Sciatic nerve (tissue), 2 donors: ENCODE measurements at regions not wholly inside any gene's neighbourhood (a gene's known extent, or its start where the extent isn't known, plus 50 kb on each side); places are given as distances from the start of the nearest gene placed in this dataset.
"Not testable (repeated sequence)": the region's sequence is repeated elsewhere in the genome, so short reads cannot be mapped to it uniquely, and the experiment has no call there.

Experiments
- ATAC-seq: fragments of 200-7000 bp; cut with Tn5 transposase; one replicate; pipeline ENCODE4 v1.9.1; 2020; ENCODE audit warnings: mild to moderate bottlenecking, moderate library complexity
- DNase-seq: peaks from one replicate; pipeline ENCODE4 v3.0.0-alpha.2; 2020; ENCODE audit warnings: low spot score
- intact Hi-C: fragments of 100-400 bp; cut with DNase I; formaldehyde crosslinking; loops from one replicate; pipeline ENCODE4 v1.14.2; 2022
- donor health status: DM: no; HTN: no; CAD: no.
- donor health status: DM: no; HTN: no; CAD: no.

DNA sequence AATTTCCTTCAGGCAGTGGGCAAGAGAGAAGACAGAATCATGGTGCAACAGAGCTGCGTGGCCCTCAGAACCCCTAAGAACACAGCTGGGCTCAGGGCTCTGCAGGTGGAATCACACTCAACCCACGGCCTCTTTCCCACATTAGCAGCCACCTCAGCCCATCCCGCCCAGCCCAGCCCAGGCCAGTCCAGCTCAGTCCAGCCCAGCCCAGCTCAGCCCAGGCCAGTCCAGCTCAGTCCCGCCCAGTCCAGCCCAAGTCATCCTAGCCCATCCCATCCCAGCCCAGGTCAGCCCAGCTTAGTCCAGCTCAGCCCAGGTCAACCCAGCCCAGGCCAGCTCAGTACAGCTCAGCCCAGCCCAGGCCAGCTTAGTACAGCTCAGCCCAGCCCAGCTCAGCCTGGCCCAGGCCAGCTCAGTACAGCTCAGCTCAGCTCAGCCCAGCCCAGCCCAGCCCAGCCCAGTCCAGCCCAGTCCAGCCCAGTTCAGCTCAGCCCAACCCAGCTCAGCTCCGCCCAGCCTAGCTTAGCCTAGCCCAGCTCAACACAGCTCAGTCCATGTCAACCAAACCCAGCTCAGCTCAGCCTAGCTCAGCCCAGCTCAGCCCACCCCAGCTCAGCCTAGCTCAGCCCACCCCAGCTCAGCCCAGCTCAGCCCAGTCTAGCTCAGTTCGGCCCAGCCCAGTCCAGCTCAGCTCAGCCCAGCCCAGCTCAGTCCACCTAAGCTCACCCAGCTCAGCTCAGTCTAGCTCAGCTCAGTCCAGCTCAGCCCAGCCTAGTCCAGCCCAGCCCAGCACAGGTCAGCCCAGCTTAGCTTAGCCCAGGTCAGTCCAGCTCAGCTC lies 183.1 kb downstream of the TMEM121 start:
- ATAC-seq: peak; percentile 13
- intact Hi-C loops: no loop called here
- no peak for DNase-seq

DNA sequence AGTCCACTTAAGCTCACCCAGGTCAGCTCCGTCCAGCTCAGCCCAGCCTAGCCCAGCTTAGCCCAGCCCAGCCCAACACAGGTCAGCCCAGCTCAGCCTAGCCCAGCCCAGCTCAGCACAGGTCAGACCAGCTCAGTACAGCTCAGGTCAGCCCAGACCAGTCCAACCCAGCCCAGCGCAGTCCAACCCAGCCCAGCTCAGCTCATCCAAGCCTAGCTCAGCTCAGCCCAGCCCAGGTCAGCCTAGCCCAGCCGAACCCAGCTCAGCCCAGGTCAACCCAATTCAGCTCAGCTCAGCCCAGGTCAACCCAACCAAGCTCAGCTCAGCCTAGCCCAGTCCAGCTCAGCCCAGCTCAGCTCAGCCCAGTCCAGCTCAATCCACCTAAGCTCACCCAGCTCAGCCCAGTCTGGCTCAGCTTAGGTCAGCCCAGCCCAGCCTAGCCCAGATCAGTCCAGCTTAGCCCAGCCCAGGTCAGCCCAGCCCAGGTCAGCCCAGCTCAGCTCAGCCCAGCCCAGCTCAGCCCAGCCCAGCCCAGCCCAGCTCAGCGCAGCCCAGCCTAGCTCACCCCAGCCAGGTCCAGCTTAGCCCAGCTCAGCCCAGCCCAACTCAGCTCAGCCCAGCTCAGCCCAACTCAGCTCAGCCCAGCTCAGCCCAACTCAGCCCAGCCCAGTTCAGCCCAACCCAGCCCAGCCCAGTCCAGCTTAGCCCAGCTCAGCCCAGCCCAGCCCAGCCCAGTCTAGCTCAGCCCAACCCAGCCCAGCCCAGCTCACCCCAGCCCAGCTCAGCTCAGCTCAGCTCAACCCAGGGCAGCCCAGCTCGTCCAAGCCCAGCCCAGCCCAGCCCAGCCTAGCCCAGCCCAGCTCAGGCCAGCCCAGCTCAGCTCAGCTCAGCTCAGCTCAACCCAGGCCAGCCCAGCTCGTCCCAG lies 184.0 kb downstream of the TMEM121 start:
- no peak for ATAC-seq
- no peak for DNase-seq
- intact Hi-C loops: no loop called here

DNA sequence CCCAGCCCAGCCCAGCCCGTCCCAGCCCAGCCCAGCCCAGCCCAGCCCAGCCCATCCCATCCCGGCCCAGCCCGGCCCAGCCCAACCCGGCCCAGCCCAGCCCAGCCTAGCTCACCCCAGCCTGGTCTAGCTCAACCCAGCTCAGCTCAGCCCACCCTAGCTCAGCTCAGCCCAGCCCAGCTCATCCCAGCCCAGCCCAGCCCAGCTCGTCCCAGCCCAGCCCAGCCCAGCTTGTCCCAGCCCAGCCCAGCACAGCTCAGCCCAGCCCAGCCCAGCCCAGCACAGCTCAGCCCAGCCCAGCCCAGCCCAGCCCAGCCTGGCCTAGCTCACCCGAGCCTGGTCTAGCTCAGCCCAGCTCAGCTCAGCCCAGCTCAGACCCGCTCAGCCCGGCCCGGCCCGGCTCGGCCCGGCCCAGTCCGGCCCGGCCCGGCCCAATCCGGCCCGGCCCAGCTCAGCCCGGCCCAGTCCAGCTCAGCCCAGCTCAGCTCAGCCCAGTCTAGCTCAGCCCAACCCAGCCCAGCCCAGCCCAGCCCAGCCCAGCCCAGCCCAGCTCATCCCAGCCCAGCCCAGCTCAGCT lies 184.7 kb downstream of the TMEM121 start:
- no peak for ATAC-seq
- DNase-seq: no peak
- intact Hi-C loops: no loop called here

DNA sequence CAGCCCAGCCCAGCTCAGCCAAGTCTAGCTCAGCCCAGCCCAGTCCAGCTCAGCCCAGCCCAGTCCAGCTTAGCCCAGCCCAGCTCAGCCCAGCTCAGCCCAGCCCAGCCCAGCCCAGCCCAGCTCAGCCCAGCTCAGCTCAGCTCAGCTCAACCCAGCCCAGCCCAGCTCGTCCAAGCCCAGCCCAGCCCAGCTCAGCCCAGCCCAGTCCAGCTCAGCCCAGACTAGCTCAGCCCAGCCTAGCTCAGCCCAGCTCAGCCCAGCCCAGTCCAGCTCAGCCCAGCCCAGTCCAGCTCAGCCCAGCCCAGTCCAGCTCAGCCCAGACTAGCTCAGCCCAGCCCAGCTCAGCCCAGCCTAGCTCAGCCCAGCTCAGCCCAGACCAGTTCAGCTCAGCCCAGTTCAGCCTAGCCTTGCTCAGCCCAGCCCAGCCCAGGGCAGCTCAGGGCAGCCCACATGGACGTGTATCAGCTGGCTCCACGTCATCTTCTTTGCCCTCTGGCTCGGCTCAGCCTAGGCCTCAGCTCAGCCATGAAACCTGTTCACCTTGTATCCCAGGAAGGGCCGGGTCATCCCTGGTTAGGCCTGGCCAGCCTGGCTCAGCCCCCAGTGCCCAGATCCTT lies 185.6 kb downstream of the TMEM121 start:
- DNase-seq: no peak
- intact Hi-C loops: no loop called here
- no peak for ATAC-seq

DNA sequence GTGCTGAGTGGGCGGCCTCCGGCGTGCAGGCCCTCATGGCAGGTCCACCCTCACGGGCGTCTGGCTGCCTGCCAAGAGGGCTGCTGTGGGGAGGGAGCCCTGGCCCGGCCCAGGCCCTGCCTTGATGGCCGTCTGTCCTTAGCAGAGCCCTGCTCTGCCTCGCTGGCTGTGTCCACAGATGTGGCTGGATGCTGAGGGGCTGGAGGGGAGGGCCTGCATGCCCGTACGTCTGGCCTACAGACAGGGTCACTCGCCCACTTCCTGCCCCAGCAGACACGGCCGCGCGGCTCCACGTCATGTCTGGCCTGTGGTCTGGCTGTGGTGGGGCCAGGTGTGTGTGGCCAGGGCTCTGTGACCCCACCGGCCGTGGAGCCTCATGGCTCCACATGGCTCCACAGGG lies 186.3 kb downstream of the TMEM121 start:
- ATAC-seq, intact Hi-C loops, DNase-seq: not testable (repeated sequence)

DNA sequence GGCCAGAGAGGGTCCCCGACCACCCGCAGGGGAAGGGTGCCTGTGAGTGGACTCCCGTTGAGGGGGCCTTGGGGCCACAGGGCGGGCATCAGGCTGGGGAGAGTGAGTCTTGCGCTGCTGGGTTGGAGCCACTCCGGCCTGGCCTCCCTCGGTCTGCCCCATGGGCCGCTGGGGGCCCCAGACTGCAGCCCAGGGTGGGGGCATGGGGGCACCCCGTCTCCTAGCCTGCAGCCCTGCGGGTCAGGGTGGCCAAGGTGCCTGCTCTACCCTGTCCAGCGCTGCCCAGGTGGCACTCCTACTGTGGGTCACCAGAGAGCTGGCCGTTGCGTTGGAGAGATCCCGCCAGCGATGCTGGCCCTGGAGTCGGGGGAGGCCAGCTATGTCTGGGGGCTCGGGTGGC lies 186.8 kb downstream of the TMEM121 start:
- peak; percentile 39 for ATAC-seq
- intact Hi-C loops, DNase-seq: not testable (repeated sequence)

DNA sequence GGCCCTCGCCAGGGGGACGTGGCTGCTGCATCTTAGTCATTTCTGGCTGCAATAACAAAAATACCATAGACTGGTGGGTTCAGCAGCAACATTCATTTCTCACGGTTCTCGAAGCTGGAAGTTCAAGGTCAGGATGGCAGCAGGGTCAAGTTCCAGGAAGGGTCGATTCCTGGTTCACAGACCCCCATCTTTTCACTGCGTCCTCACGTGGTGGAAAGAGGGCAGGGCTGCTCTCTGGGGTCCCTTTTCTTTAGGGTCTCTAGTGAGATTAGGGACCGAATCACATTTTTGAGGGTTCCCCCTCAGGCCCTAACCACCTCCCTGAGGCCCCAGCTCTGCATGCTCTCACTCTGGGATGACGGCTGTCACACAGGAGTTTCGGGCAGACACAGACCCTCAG lies 187.5 kb downstream of the TMEM121 start:
- DNase-seq, intact Hi-C loops, ATAC-seq: not testable (repeated sequence)

DNA sequence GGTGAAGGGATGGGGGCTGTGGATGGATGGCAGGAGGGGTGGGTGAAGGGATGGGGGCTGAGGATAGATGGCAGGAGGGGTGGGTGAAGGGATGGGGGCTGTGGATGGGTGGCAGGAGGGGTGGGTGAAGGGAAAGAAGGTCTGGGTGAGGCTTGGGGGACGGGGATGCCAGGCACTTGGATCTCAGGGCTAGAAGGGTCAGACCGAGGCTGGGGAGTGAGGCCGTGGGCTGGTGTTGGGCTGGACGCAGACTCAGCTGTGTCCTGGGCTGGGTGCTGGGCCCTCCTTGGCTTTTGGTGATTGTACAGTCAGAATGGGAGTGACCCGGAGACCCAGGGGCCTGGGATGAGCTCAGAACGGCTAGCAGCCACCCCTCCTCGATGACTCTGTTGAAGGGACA lies 192.4 kb downstream of the TMEM121 start:
- not testable (repeated sequence) for DNase-seq

DNA sequence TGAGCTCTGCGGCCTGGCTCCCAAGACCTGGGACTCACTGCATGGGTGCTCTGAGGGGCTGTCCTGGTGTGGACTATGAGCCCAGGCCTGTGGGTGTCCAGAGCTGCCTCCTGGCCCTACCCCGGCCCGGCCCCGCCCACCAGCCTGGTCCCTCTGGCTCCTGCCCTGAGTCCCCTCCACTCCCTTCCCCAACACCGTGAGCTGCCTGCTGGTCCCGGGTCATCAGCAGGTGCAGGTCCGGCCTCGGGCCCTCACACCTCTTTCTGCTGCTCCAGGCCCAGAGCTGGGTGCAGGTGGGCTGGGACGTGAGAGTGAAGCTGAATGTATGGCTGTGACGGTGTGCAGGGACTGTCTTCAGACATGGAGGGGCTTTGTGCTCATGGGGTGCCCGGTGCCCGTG lies 193.7 kb downstream of the TMEM121 start:
- ATAC-seq, intact Hi-C loops, DNase-seq: not testable (repeated sequence)

More for the DNA sequence above, 192.4 kb downstream of the TMEM121 start:
- intact Hi-C loops, ATAC-seq: not testable (repeated sequence)

DNA sequence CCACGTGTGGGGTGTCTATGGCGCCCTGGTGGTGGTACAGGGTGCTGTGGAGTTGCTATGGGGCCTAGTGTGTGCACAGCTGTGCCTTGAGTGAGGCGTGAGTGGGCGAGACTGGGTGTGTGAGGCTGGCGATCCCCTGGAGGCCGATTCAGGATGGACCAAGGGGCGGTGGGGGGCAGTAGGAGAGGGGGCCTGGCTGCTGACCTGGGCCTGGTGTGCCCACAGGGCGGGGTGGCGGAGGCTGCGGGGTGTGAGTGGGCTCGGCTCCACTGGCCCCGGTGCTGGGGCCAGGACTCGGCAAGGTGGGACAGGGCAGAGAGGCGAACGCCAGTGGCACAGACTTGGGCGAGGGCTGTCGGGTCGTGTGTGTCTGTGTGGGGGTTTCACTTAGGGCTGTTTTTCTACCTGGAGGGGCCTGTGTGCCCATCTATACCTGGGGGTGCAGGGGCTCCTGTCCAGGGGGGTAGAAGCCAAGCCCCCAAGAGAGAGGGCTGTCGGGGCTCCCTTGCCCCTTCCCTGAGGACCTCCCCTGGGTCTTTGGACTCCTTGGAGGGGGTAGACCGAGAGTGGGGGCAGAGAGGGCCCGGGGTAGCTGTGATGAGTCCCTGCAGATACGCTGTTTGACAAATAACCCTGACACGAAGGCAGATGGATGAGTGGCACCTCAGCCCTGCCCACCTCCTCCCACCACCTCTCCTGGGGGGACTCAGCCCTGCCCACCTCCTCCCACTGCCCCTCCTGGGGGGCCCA lies 194.6 kb downstream of the TMEM121 start:
- DNase-seq, intact Hi-C loops, ATAC-seq: not testable (repeated sequence)

DNA sequence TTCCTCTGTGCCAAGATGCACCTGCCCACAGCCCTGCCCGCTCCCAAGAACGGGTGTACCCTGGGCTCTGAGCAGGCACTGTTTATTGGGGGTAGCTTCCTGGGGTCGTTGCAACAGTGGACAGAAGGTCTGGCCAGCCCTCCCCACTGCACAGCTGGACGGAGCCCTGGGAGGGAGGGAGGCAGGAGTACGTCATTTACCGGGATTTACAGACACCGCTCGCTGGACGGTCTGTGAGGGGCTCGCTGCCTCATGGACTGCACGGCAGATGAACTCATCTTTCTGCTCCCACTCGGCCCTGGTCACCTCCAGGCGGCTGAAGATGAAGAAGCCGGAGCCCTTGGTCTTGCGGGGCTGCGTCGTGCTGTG lies 195.2 kb downstream of the TMEM121 start:
- ATAC-seq, intact Hi-C loops, DNase-seq: not testable (repeated sequence)

DNA sequence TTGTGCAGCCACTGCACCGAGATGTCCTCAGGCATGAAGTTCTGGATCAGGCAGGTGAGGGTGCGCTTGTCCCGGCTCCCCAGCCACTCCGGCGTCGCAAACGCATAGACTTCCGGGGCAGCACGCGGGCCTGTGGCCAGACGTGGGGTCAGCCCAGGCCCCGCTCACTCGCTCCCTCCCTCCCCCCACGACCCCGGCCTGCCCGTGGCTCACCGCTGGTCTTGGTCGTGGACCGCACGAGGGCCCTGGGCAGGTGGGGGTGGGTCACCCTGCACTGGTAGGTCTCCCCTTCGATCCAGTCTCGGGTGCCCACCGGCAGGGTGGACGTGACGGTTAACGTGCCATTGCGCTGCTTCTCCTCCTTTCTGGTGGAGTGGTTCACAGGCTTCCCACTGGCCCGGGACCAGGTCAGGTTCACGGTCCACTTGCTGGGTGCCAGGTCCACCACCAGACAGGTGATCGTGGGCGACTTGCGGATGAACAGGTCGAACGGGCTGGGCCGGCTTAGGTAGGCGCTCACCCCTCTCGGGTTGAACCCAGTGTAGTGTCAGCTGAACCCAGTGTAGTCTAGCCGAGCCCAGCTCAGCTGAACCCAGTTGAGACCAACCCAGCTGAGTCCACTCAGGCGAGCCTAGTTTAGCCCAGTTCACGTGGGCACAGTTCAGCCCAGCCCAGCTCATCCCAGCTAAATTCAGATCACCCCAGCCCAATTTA lies 195.8 kb downstream of the TMEM121 start:
- ATAC-seq, intact Hi-C loops, DNase-seq: not testable (repeated sequence)

DNA sequence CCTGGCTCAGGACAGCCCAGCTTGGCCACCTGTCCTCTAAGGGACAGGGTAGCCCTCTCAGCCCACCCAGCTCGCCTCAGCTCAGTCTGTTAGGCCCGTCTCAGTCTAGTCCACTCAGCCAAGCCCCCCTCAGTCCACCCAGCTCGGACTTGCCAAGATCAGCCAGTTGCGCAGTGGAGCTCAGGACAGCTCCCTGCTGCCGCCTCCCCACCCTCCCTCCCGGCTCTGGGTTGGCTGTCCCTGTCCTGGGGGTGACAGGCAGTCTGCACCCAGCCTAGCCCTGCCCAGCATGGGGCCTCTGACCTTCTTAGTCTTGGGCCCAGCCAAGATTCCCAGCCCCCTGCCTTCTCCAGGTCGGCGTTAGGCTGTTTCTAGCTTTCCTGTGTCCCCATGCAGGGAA lies 196.9 kb downstream of the TMEM121 start:
- intact Hi-C loops, ATAC-seq, DNase-seq: not testable (repeated sequence)

DNA sequence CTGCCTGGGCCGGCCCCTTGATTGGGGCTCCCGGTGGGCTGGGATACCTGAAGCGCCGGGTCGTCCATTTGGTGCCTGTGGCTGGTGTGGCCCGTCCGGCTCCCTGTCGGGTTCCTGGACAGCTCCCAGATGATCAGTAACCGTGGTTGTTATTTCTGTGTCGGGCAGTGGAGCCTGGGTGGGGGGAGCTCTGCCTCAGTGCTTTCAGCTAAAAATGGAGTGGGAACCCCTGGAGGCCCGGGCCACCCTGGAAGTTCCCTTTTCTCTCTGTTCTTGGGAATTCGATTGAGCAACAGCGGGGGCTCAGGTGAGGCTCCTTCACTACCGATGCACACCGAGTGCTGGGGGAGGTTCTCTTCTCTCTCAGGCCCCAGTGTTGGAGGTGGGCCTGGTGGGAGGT lies 197.4 kb downstream of the TMEM121 start:
- DNase-seq, intact Hi-C loops, ATAC-seq: not testable (repeated sequence)

DNA sequence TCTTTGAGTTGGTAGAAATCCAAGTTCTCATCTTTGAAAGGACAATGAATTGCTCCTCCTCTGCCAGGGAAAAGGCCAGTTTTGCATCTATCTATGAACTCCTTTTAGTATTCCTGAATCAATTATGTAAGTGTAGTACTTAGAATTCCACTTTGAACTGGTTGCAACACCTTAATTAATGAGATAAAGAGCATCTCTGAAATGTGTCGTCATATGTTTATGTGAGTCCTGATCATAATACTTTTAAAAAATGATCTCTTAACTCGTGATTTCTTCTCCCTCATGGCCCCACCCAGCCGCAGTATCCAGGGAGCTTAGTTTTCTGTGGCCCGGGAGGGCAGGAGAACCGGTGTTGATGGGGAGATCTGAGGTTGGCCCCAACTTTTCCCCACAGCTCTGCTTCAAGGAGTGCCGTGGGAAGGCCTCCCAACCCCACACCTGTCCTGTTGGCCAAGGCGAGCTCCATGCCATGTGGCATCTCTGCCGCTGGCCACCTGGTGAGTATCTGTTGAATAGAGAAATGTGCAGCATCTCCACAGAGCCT lies 203.5 kb downstream of the TMEM121 start:
- intact Hi-C loops, DNase-seq, ATAC-seq: not testable (repeated sequence)

DNA sequence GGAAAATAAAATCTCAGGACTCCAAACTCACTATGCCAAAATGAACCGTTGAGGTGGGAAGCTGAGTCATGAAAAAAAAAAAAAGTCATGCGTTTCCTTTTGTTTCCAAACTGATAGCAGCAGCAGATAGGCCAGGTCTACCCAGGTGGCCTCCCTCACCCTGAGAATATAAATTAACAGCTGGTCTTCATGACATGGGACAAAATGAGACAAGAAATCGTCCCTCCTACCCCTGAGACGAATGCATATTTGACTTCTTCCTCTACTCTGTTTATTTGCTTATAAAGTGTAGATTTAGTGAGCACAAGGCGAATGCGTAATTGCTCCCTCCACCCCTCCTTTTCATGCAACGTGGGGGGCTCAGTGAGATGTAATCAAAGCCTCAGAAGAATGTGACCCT lies 204.3 kb downstream of the TMEM121 start:
- ATAC-seq, intact Hi-C loops, DNase-seq: not testable (repeated sequence)
